Heart right ventricle (tissue), 16 donors: ENCODE measurements at regions not wholly inside any gene's neighbourhood (a gene's known extent, or its start where the extent isn't known, plus 50 kb on each side); places are given as distances from the start of the nearest gene placed in this dataset.

ENCODE experiments used
- ATAC-seq, 8 donors: fragments of 200-7000 bp; cut with Tn5 transposase; one replicate each; pipeline ENCODE4 v1.9.1; 2020; ENCODE audit warnings: mild to moderate bottlenecking in 8 of 8, moderate library complexity in 8 of 8, moderate number of reproducible peaks in 1 of 8
- DNase-seq, 2 donors: peaks; one replicate each; pipeline ENCODE4 v3.0.0-alpha.2; 2020
- H3K27ac ChIP-seq, 10 donors: fragments of 200-600 bp; sonication (generic) in 2 of 10; one replicate each; pipeline versions ENCODE4 v1.5.0 to v1.8.0; 2020 to 2022; ENCODE audit warnings: mild to moderate bottlenecking in 3 of 10
- H3K27me3 ChIP-seq, 7 donors: fragments of 200-600 bp; one replicate each; pipeline ENCODE4 v1.8.0; 2021 to 2022; ENCODE audit warnings: mild to moderate bottlenecking in 2 of 7
- H3K36me3 ChIP-seq, 9 donors: fragments of 200-600 bp; sonication (generic) in 1 of 9; one replicate each; pipeline versions ENCODE4 v1.5.0 to v1.8.0; 2020 to 2022; ENCODE audit warnings: mild to moderate bottlenecking in 2 of 9
- H3K4me1 ChIP-seq, 9 donors: fragments of 200-600 bp; sonication (generic) in 1 of 9; one replicate each; pipeline versions ENCODE4 v1.5.0 to v1.8.0; 2020 to 2022; ENCODE audit warnings: mild to moderate bottlenecking in 4 of 9
- H3K4me3 ChIP-seq, 10 donors: fragments of 200-600 bp; sonication (generic) in 2 of 10; one replicate each; pipeline versions ENCODE4 v1.5.0 to v1.8.0; 2020 to 2022; ENCODE audit warnings: mild to moderate bottlenecking in 7 of 10, moderate library complexity in 2 of 10
- H3K9me3 ChIP-seq, 11 donors: fragments of 200-600 bp in 10 of 11; sonication (generic) in 2 of 11; one replicate each; pipeline versions ENCODE4 v1.5.0 to v1.8.0; 2013 to 2022; ENCODE audit warnings: mild to moderate bottlenecking in 2 of 11, control low read depth in 1 of 11, moderate library complexity in 1 of 11
- CTCF ChIP-seq, 9 donors: fragments of 200-600 bp; sonication (generic) in 2 of 9; IDR thresholded peaks; one replicate each; pipeline versions ENCODE4 v1.5.0 to v1.8.0; 2021 to 2022; ENCODE audit warnings: antibody characterized with exemption in 9 of 9, mild to moderate bottlenecking in 5 of 9, moderate library complexity in 1 of 9
- WGBS, 2 donors: extraction: QIAGEN DNeasy Blood & Tissue Kit; methylation state at CpG; one replicate each; pipeline ENCODE4 v1.1.7; 2013; ENCODE audit warnings: inconsistent platforms in 1 of 2; 5-methylcytosine and 5-hydroxymethylcytosine counted together
- intact Hi-C, 10 donors: fragments of 100-400 bp; cut with DNase I; formaldehyde crosslinking; loops; one replicate each; pipeline versions ENCODE4 v1.11.1 to v1.14.2; 2022
- donor health status: Arrhythmogenic right ventricular cardiomyopathy.
- donor health status: ischemic (EF 13 %, LVEDD 7.1; RV severe dilation, severe dysfunction).
- donor health status: healthy with polysubstance abuse.
- donor health status: DM: no; HTN: yes; CAD: no.
- donor health status: DM: no; HTN: no; CAD: no.
- donor health status: ischemic (EF 25% LVEDD 6.9; RV normal size, moderate dysfunction).
- donor health status: ischemic (EF 25% LVEDD 5.7; RV mildly dilated, moderate dysfunction).
- donor health status: healthy.
- donor health status: DM: yes; HTN: yes; CAD: no.
- donor health status: Ischemic cardiomyopathy.
- donor health status: ischemic (EF 35%, LVEDD 5.7; RV mildly dilated, moderate dysfunction).
- donor health status: nonischemic (EF 11% LVEDD 7.7; RV severe dilation, severe dysfunction).
- donor health status: DM: yes; HTN: yes; CAD: no.
- donor health status: PGD.
- donor health status: ischemic (EF 29% LVEDD 5.4; RV normal size, mild dysfunction).
- donor health status: nonischemic (EF 23%, LVEDD 6.1; RV moderate dilation, normal function).

- H3K27me3 ChIP-seq = no peaks in the 10 kb centered on the region
- WGBS, 2 donors = 47 to 62% methylated on average over 4 of the region's 4 CpGs
- no peaks in the 10 kb centered on the region for H3K9me3 ChIP-seq
- H3K27ac ChIP-seq = peak overlapping the region in 1 of 10 donors; percentile 41
- peaks cover 0 to 15% (median 3%) of the 10 kb centered on the region in 9 donors for H3K4me1 ChIP-seq
- DNase-seq (peak; percentile 7 to 39), ATAC-seq (peak in 7 of 8 donors; percentile 42 to 97 (median 93))
- TF ChIP-seq CTCF (IDR thresholded peaks at IDR 0.05) = no peak
- H3K4me3 ChIP-seq = no peak overlapping the region
- intact Hi-C loops = loop anchor here in 2 of 10 donors (5.0 to 10.0 kb wide), 2 partner anchors 33 to 164 kb away; no protein-coding TSS in a partner anchor
- no peaks in the 10 kb centered on the region for H3K36me3 ChIP-seq
These were observed 279.0 kb downstream of the OXSM start for GRCh38 chr3:26068890-26069289.

- Histone ChIP-seq H3K4me1 (peaks cover 0 to 15% (median 3%) of the 10 kb centered on the region in 9 donors), H3K27me3 (no peaks in the 10 kb centered on the region), H3K36me3 (no peaks in the 10 kb centered on the region), H3K9me3 (no peaks in the 10 kb centered on the region), H3K27ac (no peak overlapping the region), H3K4me3 (no peak overlapping the region)
- DNase-seq = no peak
- intact Hi-C loops = no loop called here
- ATAC-seq = no peak
- no peak for TF ChIP-seq CTCF (IDR thresholded peaks at IDR 0.05)
- WGBS, 2 donors = 67 to 93% methylated on average over 1 of the region's 1 CpG
These were observed 281.0 kb downstream of the OXSM start for GRCh38 chr3:26070854-26071253.

- H3K36me3 ChIP-seq = no peaks in the 10 kb centered on the region
- no peak for TF ChIP-seq CTCF (IDR thresholded peaks at IDR 0.05)
- peaks cover 0 to 8% (median 0%) of the 10 kb centered on the region in 9 donors for H3K4me1 ChIP-seq
- no peak overlapping the region for H3K27ac ChIP-seq
- WGBS, 2 donors = 90 to 93% methylated on average over 1 of the region's 1 CpG
- H3K4me3 ChIP-seq = no peak overlapping the region
- no peaks in the 10 kb centered on the region for H3K27me3 ChIP-seq
- no peak for ATAC-seq
- H3K9me3 ChIP-seq = peaks cover 0 to 2% (median 0%) of the 10 kb centered on the region in 11 donors
- intact Hi-C loops = no loop called here
- DNase-seq = no peak
These were observed 284.2 kb downstream of the OXSM start for GRCh38 chr3:26074080-26074479.

GRCh38 chr3:26078539-26078938, 288.6 kb downstream of the OXSM start:
- intact Hi-C loops = no loop called here
- Histone ChIP-seq H3K36me3 (no peaks in the 10 kb centered on the region), H3K4me1 (no peaks in the 10 kb centered on the region), H3K27ac (no peak overlapping the region), H3K27me3 (no peaks in the 10 kb centered on the region), H3K4me3 (no peak overlapping the region), H3K9me3 (peaks cover 0 to 9% (median 0%) of the 10 kb centered on the region in 11 donors)
- ATAC-seq (no peak), DNase-seq (no peak)
- WGBS, 2 donors = 92 to 96% methylated on average over 1 of the region's 1 CpG
- TF ChIP-seq CTCF (IDR thresholded peaks at IDR 0.05) = no peak
